CD4-positive, alpha-beta T cell treated with Interleukin-4 for 1 hour (primary cell): ENCODE measurements at regions not wholly inside any gene's neighbourhood (a gene's known extent, or its start where the extent isn't known, plus 50 kb on each side); places are given as distances from the start of the nearest gene placed in this dataset.
"Not testable (repeated sequence)": the region's sequence is repeated elsewhere in the genome, so short reads cannot be mapped to it uniquely, and the experiment has no call there.

Source experiments
- DNase-seq, 2 donors: peaks; one replicate each; pipeline ENCODE4 v3.0.0-alpha.2; 2020 to 2022

DNA sequence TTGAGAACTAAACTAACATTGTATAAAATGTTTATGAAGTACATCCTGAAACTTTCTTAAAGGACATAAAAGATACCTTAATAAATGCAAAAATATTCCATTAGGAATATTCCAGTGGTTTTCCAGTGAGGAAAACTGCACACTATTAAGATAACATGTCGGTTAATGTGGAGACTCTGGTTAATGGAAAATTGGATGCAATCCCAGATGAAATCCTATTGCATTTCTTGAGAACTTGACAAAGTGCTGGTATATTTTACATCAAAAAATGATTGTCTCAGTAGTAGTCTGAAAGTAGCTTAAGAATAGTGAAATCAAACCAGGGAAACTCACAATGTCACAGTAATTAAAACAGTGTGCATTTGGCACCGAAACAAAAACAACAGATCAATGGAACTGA, 202.5 kb upstream of the MON1B start:
- DNase-seq = no peak

DNA sequence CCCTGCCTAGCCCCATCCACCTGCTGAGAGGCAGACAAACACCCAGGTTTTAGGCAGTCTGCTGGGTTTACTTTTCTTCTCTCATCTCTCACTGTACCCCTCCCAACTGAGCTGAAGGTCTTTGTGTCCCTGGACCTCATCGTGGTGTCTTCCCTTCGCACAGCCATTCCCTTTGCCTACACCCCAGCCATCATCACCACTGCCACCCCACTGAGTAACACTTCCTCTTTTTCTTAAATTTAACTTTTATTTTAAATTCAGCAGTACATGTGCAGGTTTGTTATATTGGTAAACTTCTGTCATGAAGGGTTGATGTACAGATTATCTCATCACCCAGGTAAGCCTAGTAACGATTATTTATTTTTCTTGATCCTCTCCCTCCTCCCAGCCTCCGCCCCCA, 188.3 kb upstream of the MON1B start:
- no peak for DNase-seq

DNA sequence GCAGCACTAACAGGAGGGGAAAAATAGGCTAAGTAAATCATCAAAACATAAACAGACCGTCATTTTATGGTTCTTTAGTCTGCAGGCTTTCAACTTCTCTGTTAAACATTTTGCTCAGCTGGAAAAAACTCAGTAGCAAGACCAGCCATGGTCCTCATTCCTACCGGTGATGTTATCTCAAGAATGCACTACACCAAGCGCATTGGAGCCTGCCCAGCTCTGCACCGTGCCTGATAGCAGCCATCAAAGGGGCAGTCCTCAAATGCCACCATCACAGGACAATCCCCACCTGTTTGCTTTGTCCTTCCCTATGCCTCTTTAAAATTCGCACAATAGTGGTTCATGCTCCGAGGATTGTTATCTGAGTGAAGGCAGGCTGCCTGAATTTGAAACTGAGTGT, 181.5 kb upstream of the MON1B start:
- DNase-seq = no peak

- no peak for DNase-seq
Observed at GRCh38 chr16:77014441-77014840, 176.5 kb upstream of the MON1B start.

DNA sequence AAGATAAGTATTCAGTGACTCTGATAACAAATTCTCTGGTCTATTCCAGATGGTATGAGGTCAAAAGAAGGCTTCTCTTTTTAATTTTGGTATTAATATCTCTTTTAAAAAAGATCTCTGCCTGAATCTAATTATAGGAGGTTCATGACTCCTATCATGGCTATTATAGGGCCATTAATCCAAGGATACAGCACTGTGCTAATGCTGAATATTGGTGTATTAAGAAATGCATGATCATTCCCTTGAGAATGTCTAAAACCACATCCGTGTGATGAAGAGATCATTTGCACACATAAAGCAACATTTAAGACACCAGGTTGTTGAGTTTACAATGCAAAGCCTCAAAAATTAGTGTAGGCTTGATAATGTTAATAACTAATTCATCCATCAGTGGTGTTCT, 160.4 kb upstream of the MON1B start:
- DNase-seq = no peak

DNA sequence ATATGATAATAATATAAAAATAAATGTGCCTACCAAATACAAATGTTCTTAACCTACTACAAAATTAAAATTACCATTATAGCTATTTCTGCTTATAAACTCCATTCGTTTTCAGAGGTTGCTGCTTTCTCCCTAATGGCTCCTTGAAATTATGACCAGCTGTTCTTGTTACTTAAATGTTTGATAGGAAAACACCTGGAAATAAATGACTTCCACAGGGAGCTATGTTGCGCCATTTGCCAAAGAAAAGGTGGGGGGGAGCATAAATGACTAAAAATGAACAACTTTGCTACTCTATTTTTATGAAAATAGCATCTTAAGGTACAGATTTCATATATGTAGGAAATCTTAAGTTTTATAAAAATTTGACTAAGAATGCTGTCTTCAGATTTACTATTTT, 157.5 kb upstream of the MON1B start:
- DNase-seq = no peak

GRCh38 chr16:77035361-77035760, 155.6 kb upstream of the MON1B start:
- no peak for DNase-seq

DNA sequence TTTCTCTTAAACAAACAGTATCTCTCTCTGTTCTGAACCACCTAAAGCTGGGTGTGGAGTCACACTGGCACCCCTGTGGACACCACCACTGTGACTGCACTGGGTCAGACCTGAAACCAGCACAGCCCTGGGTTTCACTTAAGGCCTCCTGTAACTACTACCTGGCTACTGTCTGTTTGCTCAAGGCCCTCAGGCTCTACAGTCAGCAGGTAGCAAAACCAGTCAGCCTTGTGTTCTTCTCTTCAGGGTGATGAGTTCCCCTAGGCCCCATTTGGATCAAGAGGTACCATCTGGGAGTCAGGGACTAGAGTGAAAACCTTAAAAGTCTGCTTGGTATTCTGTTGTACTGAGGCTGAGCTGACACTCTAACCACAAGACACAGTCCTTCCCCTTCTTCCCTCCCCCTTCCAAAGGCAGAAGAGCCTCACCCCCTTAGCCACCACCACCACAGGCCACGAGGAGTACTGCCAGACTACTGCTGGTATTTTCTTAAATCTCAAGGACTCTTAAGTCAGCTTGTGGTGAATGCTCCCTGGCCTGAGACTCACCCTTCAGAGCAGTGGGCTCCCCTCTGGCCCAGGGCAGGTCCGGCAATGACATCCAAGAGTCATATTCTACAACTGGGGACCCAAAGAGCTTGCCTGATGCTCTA, 153.2 kb upstream of the MON1B start:
- no peak for DNase-seq

DNA sequence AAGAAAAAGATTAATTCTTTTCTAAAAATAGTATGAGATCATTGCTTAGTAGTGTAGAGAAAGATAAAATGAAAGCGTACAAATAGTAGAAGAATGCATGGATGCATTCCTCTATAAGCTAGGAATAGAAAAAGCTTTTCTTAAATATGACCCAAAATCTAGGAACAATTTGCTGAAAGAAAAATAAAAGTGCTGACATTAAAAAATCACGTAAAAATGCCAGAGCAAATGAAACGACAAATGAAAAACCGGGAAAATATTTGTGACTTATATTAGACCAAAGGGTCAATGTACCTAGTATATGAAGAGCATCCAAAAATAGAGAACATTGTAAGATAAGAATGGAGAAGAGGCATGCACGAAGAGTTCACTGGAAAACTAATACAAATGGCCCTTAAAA, 149.5 kb upstream of the MON1B start:
- DNase-seq = no peak

DNA sequence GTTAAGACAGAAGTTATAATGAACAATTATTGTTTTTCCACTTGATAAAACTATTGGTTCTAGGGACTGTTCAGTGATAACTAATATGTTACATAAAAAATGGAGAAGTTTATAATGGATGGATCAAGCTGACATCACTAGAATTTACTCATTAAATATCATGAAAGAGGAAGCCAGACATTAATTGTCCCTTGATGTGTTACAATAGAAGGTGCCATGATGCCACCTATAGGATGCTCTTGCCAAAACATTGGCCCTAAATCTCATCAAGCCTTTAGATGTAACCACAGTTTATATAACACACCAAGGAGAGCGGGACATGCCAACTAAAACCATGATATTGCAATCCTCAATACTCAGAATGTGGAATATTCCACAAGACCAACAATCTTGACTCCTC, 147.9 kb upstream of the MON1B start:
- no peak for DNase-seq

DNA sequence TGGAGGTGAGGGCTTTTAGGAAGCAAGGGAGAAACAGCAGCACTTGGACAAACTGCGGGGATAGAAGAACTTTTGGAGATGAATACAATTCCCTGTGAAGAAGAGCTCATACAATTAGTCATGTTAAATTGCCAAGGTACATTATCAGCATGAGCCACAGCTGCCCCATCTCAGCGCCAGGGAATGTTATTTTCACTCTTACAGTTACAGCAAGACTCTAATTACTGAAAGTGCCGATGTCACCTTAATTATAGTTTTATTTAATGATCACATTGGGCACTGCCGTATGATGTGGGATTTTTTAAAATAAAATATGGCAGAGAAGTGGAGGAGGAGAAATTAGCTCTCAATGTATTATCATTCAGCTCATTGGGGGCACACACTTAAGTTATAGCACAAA, 144.8 kb upstream of the MON1B start:
- no peak for DNase-seq

- DNase-seq = no peak
Observed at GRCh38 chr16:77048085-77048484, 142.9 kb upstream of the MON1B start.

- no peak for DNase-seq
Observed at GRCh38 chr16:77049577-77049976, 141.4 kb upstream of the MON1B start.

GRCh38 chr16:77056597-77056996, 134.4 kb upstream of the MON1B start:
- DNase-seq = not testable (repeated sequence)

- no peak for DNase-seq
Observed at GRCh38 chr16:77057161-77057774, 133.7 kb upstream of the MON1B start.

GRCh38 chr16:77059446-77059845, 131.5 kb upstream of the MON1B start:
- no peak for DNase-seq

- DNase-seq = no peak
Observed at GRCh38 chr16:77060614-77061013, 130.4 kb upstream of the MON1B start.

- DNase-seq = no peak
Observed at GRCh38 chr16:77062878-77063675, 127.9 kb upstream of the MON1B start.

- no peak for DNase-seq
Observed at GRCh38 chr16:77063676-77064016, 127.3 kb upstream of the MON1B start.

GRCh38 chr16:77064037-77064436, 127.0 kb upstream of the MON1B start:
- no peak for DNase-seq

GRCh38 chr16:77066896-77067496, 124.0 kb upstream of the MON1B start:
- no peak for DNase-seq

DNA sequence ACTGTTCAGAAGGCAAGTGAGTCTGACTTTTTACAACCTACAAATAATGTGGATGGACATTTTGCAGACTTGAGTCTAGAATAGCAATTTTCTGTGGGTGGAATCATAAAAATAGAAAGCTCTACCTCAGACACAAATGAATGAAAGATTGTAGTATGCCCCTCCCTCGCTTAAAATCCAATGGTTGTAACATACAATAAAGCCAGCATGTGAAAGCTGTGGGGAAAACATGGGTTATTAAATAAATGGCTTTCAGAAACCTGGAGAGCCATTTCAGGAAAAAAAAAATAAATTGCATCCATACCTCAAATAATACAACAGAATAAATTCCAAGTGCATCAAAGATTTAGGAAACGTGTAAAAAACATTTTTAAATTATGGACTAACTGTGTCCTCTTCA, 123.1 kb upstream of the MON1B start:
- DNase-seq = no peak

DNA sequence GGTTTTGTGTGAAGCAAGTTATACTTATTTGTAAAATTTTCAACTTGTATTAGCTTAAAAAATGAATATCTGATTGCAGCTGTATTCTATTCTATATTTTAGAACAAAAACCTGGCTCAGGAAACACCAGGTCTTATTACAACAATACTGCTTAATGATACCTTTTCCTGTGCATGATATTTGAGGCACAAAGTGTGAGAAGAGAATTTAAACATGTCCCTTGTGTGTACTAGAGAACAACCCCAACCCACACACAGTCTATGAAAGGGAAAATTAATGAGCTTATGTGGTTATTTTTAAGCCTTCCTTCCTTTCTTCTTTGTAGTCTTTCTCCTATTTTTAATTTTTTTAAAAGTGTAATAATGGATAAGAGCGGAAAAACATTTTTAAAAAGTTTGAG, 122.6 kb upstream of the MON1B start:
- no peak for DNase-seq

DNA sequence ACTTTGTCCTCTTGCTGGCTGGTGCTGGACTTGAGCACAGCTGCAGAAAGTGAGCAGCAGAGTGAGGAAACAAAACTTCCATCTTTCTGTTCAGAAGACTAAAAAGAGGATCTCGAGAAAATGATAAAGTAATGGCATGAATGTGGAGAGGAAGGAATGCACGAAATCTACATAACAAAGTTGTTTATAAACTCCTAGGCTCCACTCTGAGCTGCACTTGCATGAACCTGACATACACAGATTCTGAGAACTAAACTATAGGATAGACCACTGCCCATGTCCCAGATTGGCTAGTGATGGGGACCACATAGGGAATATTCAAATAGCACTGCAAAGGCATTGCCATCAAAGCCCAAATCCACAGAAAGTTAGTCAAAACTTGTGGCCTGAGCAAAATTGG, 121.1 kb upstream of the MON1B start:
- DNase-seq = no peak
